Endodermal cell (in vitro differentiated cells): ENCODE measurements at regions not wholly inside any gene's neighbourhood (a gene's known extent, or its start where the extent isn't known, plus 50 kb on each side); places are given as distances from the start of the nearest gene placed in this dataset.
A peak's percentile ranks its signal among the peaks of the same experiment; 100 is the strongest.

Experiments used
- DNase-seq: peaks from one replicate; pipeline ENCODE4 v3.0.0-alpha.2; 2017
- H3K27ac ChIP-seq: 2 replicates; pipeline ENCODE4 v1.5.1; 2013; ENCODE audit warnings: mild to moderate bottlenecking, low read depth, low read length, moderate library complexity
- H3K27me3 ChIP-seq: 2 replicates; pipeline ENCODE4 v1.6.1; 2013; ENCODE audit warnings: mild to moderate bottlenecking, low read length, moderate library complexity; ENCODE audit not compliant: insufficient read depth, control insufficient read depth, poor library complexity, severe bottlenecking
- H3K36me3 ChIP-seq: 2 replicates; pipeline ENCODE4 v1.7.0; 2013; ENCODE audit warnings: mild to moderate bottlenecking, low read length, moderate library complexity; ENCODE audit not compliant: control insufficient read depth, insufficient read depth
- H3K4me1 ChIP-seq: one replicate; pipeline ENCODE4 v1.7.0; 2013; ENCODE audit warnings: low read length; ENCODE audit not compliant: control insufficient read depth, insufficient read depth
- H3K4me3 ChIP-seq: 2 replicates; pipeline ENCODE4 v1.5.1; 2013; ENCODE audit warnings: mild to moderate bottlenecking, low read length, moderate library complexity
- H3K9ac ChIP-seq: 2 replicates; pipeline ENCODE4 v1.6.1; 2013; ENCODE audit warnings: mild to moderate bottlenecking, low read length, moderate library complexity; ENCODE audit not compliant: poor library complexity, severe bottlenecking; ENCODE audit errors: extremely low read depth
- H3K9me3 ChIP-seq: 2 replicates; pipeline ENCODE4 v1.6.1; 2013; ENCODE audit warnings: mild to moderate bottlenecking, low read length, moderate library complexity; ENCODE audit not compliant: control insufficient read depth
- H3K27ac Mint-ChIP-seq: 2 replicates; pipeline ENCODE4 v1.8.0; 2020; ENCODE audit warnings: mixed read lengths
- H3K27me3 Mint-ChIP-seq: 2 replicates; pipeline ENCODE4 v1.8.0; 2021; ENCODE audit warnings: mild to moderate bottlenecking, mixed read lengths; ENCODE audit not compliant: insufficient read depth
- H3K36me3 Mint-ChIP-seq: 2 replicates; pipeline ENCODE4 v1.8.0; 2020; ENCODE audit warnings: low read depth, mixed read lengths
- H3K4me1 Mint-ChIP-seq: 2 replicates; pipeline ENCODE4 v1.8.0; 2020; ENCODE audit warnings: mixed read lengths
- H3K4me3 Mint-ChIP-seq: 2 replicates; pipeline ENCODE4 v1.8.0; 2020; ENCODE audit warnings: mild to moderate bottlenecking, moderate library complexity, mixed read lengths
- H3K9me3 Mint-ChIP-seq: 2 replicates; pipeline ENCODE4 v1.8.0; 2020; ENCODE audit warnings: mild to moderate bottlenecking, mixed read lengths
- WGBS, 2 experiments: methylation state at CpG; one replicate each; pipeline versions ENCODE4 v1.1.5 to v1.1.7; 2013; ENCODE audit warnings: missing lambda C conversion rate in 2 of 2, mixed read lengths in 1 of 2; ENCODE audit not compliant: insufficient coverage in 1 of 2, insufficient read length in 1 of 2; 5-methylcytosine and 5-hydroxymethylcytosine counted together
- TF ChIP-seq, protein P1 (sequence below): fragments of 200-600 bp; sonication (generic); conservative IDR thresholded peaks from 2 replicates; pipeline ENCODE4 v1.5.0; 2021; ENCODE audit warnings: antibody characterized with exemption, mild to moderate bottlenecking

DNA sequence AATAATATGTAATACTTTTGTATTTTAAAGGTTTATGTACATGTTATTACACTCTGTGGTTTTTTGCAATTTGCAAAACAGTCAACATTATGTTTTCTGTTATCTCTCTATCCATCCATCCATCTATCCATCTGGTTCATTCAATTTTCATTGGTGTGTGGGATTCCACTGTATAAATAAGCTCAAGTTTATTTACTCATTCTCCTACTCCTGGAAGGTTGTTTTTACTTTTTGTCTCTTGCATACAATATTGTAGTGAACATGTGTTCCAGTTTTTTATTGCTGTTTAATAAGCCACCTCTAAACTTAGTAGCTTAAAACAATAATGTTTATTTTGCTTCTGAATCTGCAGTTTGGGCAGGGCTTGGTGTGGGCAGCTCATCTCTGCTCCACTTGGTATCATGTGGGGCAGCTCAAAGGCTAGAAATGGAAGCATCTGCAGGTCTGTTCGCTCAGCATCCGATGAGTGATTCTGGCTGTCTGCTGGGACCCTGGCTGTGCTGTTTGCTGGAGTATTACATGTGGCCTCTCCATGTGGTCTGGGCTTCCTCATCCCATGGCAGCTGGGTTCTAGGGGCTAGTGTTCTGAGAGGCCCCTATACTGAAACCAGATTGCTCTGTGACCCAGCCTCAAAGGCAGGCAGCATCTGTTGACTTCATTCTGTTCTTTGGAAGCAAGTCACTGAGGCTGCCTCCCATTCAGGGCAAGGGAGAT lies 98.8 kb downstream of the SLC25A47 start:
- no peak overlapping the region for H3K9ac ChIP-seq
- TF ChIP-seq, protein P1, sequence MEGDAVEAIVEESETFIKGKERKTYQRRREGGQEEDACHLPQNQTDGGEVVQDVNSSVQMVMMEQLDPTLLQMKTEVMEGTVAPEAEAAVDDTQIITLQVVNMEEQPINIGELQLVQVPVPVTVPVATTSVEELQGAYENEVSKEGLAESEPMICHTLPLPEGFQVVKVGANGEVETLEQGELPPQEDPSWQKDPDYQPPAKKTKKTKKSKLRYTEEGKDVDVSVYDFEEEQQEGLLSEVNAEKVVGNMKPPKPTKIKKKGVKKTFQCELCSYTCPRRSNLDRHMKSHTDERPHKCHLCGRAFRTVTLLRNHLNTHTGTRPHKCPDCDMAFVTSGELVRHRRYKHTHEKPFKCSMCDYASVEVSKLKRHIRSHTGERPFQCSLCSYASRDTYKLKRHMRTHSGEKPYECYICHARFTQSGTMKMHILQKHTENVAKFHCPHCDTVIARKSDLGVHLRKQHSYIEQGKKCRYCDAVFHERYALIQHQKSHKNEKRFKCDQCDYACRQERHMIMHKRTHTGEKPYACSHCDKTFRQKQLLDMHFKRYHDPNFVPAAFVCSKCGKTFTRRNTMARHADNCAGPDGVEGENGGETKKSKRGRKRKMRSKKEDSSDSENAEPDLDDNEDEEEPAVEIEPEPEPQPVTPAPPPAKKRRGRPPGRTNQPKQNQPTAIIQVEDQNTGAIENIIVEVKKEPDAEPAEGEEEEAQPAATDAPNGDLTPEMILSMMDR: no peak
- WGBS, 2 experiments: 44 to 50% methylated on average over 2 of the region's 2 CpGs
- H3K27me3 ChIP-seq: no peaks in the 10 kb centered on the region
- Mint-ChIP-seq H3K4me3 (no peak overlapping the region), H3K4me1 (peaks cover 31% of the 10 kb centered on the region), H3K36me3 (peaks cover 2% of the 10 kb centered on the region), H3K27me3 (no peaks in the 10 kb centered on the region), H3K27ac (no peak overlapping the region), H3K9me3 (no peaks in the 10 kb centered on the region)
- no peak overlapping the region for H3K4me3 ChIP-seq
- DNase-seq: no peak
- H3K9me3 ChIP-seq: no peaks in the 10 kb centered on the region
- no peak overlapping the region for H3K27ac ChIP-seq
- no peaks in the 10 kb centered on the region for H3K36me3 ChIP-seq
- H3K4me1 ChIP-seq: peaks cover 20% of the 10 kb centered on the region

DNA sequence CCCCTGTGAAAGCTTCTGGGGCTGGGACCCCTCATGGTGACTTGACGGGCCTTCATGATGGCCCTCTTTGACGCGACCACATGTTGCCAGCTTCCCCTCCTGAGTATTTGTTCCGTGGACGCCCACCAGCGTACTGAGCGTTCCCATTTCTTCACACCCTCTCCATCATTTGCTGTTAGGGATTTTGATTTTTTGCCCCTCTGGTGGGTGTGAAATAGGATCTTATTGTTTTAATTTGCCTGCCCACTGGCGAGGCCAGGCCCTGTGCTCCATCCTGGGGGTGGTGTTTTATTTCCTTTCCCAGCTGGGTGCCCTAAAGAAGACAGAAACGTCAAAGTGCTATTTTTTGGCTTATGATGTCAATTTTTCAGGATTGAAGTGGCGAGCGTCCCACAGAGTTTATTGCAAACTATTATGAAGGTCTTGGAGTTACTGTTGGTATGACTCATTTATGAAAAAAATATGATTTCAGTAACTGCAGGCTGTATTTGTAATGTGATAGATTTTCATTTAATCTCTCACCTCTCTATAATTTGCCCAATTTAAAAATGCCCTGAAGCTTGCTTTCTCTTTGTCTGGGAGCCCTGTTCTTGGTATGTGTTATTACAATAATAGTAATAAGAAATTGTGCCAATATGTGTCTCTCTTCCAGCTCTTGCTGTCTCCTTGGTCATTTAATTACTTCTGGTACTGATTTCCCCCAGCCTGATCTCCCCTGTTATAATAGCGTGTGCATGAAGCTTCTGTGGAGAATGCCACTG lies 99.6 kb downstream of the SLC25A47 start:
- no peak overlapping the region for H3K27ac ChIP-seq
- peaks cover 20% of the 10 kb centered on the region for H3K4me1 ChIP-seq
- DNase-seq: no peak
- Mint-ChIP-seq H3K27ac (no peak overlapping the region), H3K36me3 (peaks cover 2% of the 10 kb centered on the region), H3K4me3 (no peak overlapping the region), H3K9me3 (no peaks in the 10 kb centered on the region), H3K4me1 (peaks cover 29% of the 10 kb centered on the region), H3K27me3 (no peaks in the 10 kb centered on the region)
- H3K36me3 ChIP-seq: no peaks in the 10 kb centered on the region
- 87 to 90% methylated on average over 5 to 12 of the region's 12 CpGs for WGBS, 2 experiments
- no peak overlapping the region for H3K9ac ChIP-seq
- H3K4me3 ChIP-seq: no peak overlapping the region
- TF ChIP-seq, protein P1: no peak
- H3K27me3 ChIP-seq: no peaks in the 10 kb centered on the region
- H3K9me3 ChIP-seq: no peaks in the 10 kb centered on the region

DNA sequence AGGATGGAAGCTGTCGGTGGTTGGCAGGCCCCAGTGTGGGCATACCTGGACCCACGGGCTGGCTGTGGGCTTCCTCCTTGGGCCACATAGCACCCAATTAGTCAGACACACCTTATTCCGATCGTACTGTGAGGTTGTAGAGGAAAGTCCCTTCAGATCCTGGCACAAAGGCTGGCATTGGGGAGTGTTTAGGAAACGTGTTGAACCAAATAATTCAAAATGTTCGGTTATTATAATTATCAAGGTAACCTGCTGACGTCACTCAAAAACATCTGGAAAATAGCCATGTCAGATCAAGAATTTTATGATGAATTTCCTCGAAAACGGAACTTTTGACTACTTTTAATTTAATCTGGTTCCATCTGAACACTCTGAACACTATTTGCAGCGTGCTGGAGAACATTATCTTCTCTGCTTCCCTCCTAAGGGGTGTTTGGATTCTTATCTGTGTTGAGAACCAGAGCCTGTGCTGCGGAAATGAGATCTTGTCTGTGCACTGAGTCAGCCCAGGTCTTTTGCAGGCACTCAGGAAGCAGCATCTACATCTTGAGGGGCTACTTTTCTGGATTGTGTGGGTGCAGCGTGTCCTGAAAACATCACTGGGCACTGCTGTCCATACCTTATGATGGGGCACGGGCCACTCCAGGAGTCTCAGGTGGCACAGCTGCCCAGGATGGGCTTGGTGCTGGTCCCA lies 100.3 kb downstream of the SLC25A47 start:
- DNase-seq: no peak
- Mint-ChIP-seq H3K27me3 (no peaks in the 10 kb centered on the region), H3K4me1 (peaks cover 29% of the 10 kb centered on the region), H3K4me3 (no peak overlapping the region), H3K36me3 (peaks cover 2% of the 10 kb centered on the region), H3K9me3 (no peaks in the 10 kb centered on the region), H3K27ac (no peak overlapping the region)
- peaks cover 20% of the 10 kb centered on the region for H3K4me1 ChIP-seq
- peak overlapping the region; percentile 32 for H3K9ac ChIP-seq
- no peak overlapping the region for H3K27ac ChIP-seq
- H3K9me3 ChIP-seq: no peaks in the 10 kb centered on the region
- WGBS, 2 experiments: 87 to 92% methylated on average over 9 to 13 of the region's 13 CpGs
- TF ChIP-seq, protein P1: no peak
- H3K27me3 ChIP-seq: no peaks in the 10 kb centered on the region
- no peak overlapping the region for H3K4me3 ChIP-seq
- H3K36me3 ChIP-seq: no peaks in the 10 kb centered on the region
